RCC 7860 (cell line): ENCODE measurements at regions not wholly inside any gene's neighbourhood (a gene's known extent, or its start where the extent isn't known, plus 50 kb on each side); places are given as distances from the start of the nearest gene placed in this dataset.

Experiments
- DNase-seq: peaks from one replicate; pipeline ENCODE4 v3.0.0-alpha.2; 2015; ENCODE audit warnings: low spot score
- FAIRE-seq: peaks from 2 replicates; lab custom pipeline; 2012; peaks lifted over from hg19 to GRCh38; lab: Jason Lieb, UNC

- no peak for FAIRE-seq
- no peak for DNase-seq
Measured at GRCh38 chr13:105825071-105825470, 710.4 kb downstream of the EFNB2 start.

DNA sequence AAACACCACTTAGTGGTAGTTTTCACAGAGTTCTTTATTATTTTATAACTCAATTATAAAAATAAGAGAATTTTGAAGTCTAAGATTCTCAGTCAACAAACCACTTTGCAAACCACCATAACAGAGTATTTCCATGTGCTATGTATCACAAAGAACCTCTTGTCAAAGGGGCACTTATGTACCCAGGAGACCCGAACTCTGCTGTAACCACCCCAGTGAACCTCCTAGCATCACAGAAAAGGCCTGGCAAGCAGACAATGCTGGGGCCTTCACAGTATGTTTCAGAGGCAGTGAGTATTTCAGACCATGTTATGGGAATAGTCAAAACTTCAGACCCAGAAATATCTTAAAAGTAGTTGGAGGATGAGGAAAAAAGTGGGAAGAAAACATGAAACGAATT is 714.1 kb downstream of the EFNB2 start:
- FAIRE-seq (no peak), DNase-seq (no peak)

GRCh38 chr13:105820415-105820814 is 715.0 kb downstream of the EFNB2 start:
- FAIRE-seq (no peak), DNase-seq (no peak)

GRCh38 chr13:105817498-105817897 is 718.0 kb downstream of the EFNB2 start:
- FAIRE-seq (no peak), DNase-seq (no peak)

DNA sequence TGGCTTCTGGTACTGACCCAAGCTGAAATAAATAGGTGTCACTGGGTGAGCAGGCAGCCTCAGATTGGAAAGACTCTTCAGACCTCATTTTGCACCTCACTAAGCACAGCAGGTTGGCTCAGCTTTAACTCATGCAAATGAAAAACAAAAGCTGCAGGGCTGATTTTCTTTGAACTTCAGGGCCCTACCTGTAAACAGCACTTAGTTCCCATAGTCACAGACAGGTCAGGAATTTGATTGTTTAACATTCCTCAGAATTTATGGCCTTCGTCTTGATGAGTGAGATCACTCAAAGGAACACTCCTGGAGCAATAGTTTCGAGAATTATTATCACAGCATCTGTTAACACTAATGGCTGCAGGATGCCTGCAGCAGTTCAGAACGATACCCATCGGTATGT is 718.5 kb downstream of the EFNB2 start:
- no peak for DNase-seq

DNA sequence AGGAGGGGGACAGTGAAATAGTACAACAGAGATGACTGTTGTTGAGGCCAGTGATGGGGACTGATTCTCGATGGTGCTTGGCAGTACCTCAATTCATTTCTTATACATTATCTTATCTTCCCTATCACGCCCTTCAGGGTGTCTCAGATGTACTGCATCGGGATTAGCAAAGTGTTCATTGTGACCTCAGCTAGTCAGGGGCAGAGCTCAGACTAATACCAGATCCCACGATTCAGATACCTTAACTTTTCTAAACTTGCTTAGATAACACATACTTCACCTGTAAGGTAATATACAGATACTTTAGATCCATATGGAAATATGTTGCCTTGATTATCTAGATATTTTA is 720.6 kb downstream of the EFNB2 start:
- FAIRE-seq (no peak), DNase-seq (no peak)

More for the DNA sequence above, 718.5 kb downstream of the EFNB2 start:
- FAIRE-seq, result no peak

DNA sequence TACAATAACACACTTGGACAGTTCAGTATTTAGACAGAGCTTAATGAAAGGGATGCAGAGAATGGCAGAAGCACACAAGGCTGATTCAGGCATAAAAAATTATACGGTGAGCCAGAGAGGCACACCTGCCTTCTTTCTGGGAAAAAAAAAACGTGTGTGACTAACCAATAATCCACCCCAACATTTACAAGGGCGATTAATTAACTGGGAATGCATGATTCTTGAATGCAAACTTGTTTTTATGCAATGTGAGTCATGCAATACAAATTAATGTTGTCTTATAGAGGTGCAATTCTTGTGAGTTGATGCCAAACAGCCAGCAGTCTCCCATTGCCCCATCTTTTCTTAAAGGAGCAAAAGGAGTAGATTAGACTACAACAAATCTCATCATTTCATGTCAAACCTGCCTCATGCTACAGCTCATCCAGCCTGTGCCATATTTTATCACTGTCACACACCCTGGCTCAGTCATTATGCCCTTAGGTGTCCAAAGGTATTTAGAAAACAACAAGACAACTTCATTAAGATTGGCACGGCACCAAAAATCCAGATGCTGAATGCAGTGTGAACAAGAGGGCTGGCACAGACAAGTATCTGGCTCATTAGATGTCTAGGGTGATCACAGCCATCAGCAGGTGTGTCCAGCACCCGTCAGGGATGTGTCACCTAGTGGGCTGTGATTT is 721.1 kb downstream of the EFNB2 start:
- DNase-seq (no peak), FAIRE-seq (no peak)

DNA sequence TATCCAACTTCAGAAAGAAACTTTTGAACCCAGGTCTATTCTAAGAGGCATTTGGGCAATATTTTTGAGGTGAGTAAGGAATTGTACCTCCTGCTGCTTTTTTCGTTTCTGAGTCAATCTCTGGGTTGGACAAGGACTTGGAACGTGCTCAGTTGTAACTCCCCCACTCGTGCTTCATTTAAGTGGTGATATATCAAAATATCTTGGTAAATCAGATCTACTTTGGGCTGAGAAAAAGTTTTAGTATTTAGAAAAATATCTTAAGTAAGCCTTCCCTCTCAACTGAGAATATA is 728.9 kb downstream of the EFNB2 start:
- DNase-seq, result peak; percentile 9
- FAIRE-seq, result no peak

DNA sequence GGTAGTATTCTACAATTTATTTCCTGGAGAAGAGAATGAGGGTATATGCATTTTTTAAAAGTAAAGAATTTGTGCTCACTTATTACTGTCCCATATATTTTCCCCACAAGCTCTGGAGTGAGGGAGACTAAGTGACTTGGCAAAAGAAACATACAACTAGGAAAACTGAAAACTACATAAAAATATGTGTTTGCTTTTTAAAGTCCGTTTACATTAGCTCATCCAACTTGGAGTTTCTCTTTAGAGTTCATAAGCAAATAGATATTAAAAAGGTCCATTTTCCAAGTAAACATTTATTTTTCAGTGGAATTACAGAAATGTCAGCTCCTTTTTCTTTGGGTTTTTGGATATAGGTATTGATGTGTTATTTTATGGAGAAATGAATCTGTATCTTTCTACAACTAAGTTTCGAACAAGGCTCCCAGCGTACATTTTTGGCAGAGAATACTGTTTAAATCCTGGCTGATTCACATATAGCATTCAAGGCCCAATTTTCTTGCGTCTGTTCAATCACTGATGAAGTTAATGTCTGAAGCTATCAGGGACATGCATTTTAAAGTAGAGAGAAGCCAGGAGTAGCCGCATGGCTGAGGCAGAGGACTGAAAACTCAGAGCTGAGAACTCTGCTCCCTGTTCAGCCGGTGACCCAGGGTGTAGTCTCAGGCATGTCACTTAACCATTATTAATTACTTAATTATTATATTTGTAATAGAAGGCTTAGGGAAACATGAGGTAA is 729.4 kb downstream of the EFNB2 start:
- no peak for FAIRE-seq
- DNase-seq, result no peak

DNA sequence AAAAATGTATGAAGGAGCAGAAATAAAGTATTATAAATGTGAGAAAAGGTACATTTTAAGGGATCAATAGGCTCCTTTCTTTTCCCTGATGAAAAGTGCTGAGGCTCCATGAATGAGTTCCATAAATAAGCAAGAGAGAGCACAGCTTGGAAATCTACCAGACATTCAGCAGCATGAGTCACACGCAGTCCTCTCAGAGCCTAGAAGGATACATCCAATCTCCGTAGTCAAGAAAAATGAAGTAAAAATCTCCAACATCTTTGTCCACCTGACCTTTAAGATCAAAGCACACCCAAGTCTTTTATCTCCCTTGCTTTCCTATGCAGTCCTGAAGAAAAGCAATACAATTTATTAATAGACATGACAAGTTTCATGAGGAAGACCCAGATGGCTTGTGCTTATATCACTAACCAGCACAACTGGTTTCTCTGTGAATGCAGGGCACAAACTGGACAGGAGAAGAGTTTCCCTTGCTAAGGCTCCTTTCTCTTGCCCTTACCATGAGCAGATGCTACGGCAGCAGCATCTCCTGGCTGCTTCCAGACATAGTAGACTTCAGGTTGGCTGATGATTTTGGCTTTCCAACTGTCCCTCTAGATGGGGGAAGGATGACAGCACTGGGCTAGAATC is 730.8 kb downstream of the EFNB2 start:
- DNase-seq (no peak), FAIRE-seq (no peak)

DNA sequence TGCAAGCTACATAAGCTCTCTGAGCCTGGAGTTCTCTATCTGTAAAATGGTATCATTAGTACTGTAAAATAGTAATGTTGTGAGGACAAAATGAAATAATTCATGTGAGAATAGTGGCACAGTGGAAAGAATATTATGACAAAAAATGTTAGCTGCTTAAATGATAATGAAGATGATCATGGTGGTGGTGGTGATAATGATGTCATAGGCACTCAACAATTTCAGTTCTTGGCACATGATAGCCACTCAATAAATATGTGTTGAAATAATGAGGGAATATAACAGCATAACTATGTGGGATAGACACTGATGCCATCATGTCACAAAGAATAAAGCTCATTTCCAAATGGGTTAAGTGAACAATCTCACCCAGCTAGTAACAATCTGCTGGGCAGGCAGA is 736.3 kb downstream of the EFNB2 start:
- FAIRE-seq (no peak), DNase-seq (no peak)

GRCh38 chr13:105798541-105798940 is 736.9 kb downstream of the EFNB2 start:
- FAIRE-seq (no peak), DNase-seq (no peak)

GRCh38 chr13:105796081-105796480 is 739.4 kb downstream of the EFNB2 start:
- FAIRE-seq, result no peak
- no peak for DNase-seq

DNA sequence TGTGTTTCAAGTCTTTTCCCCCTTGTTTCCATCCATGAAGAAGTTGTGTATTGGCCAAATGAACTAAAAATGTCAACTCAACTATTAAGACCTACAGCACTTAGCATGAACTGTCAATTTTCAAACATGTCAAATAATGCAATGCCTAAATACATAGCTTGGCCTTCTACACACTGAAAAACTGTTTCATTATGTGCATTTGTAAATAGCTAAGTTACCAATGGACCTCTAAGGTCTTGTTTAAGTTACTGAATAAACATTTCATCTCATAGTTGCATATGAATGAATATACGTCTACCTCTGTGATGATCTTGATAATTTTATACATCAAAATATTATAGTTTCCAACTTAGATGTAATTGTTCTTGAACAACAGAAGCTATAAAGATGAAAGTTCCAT is 744.5 kb downstream of the EFNB2 start:
- FAIRE-seq (no peak), DNase-seq (no peak)

DNA sequence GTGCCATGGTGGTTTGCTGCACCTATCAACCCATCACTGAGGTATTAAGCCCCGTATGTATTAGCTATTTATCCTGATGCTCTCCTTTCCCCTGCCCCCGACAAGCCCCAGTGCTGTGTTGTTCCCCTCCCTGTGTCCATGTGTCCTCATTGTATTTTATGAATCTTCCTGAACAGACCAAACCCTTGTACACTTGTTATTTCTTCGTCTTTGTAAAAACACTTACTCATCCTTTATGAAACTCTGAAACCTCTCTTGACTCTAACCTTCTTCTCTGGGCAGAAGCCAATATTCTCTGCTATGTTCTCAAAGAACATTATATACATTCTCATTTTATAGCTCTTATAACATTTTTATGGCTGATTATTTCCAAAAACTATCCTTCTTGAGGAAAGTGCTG is 746.9 kb downstream of the EFNB2 start:
- FAIRE-seq, result no peak
- no peak for DNase-seq

DNA sequence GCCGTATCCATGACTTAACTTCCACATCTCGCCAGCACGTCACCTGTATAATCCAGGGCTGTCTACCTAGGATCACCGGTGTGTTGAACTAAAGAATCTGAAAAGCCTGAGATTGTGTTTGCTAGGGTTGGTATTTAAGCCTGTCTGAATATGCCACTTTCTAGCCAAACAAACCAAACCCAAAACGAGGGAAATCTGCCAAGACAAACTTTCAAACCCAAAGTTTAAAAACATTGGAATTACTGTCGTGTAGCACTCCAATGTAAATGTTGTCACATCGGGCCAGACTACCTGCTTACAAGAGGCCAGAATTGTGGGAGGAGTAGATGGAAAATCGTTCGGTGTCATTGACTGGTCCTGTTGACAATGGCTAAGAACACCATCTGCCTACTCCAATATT is 747.8 kb downstream of the EFNB2 start:
- no peak for DNase-seq
- no peak for FAIRE-seq

DNA sequence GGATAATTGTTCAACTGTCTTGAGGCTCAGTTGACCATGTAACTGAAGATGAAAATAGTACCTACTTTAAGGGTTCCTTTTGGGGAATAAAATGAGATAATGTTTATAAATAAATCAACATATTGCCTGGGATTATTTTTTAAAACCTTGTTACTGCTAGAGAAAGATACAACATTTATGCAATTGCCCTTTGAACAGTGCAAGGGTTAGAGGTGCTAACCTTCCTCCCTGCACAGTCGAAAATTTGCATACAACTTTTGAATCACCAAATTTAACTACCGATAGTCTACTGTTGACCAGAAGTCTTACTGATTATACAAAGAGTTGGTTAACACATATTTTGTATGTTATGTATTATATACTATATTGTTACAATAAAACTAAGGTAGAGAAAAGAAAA is 750.0 kb downstream of the EFNB2 start:
- DNase-seq (no peak), FAIRE-seq (no peak)

- DNase-seq (no peak), FAIRE-seq (no peak)
Measured at GRCh38 chr13:105783261-105783660, 752.2 kb downstream of the EFNB2 start.

DNA sequence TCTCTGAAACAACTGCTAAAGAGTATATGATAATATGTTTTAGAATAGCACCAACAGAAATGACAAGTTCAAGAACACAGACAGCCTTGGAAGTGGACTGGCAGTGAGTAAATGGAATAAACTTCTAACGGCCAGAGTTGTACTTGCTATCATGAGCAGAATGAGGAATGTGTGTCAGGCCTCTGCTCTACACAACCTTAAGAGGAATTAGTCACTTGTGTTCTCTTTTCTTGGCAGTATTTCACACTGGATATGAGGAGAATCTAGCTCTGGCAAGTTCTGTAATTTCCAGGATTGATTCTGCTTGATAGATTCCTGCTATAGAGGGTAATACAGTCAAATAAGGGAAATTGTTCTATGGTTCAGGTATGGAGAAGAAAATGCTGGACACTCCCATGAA is 757.3 kb downstream of the EFNB2 start:
- FAIRE-seq (no peak), DNase-seq (no peak)

- FAIRE-seq (peak; percentile 95), DNase-seq (peak; percentile 93)
Measured at GRCh38 chr13:105774739-105775460, 760.6 kb downstream of the EFNB2 start.

DNA sequence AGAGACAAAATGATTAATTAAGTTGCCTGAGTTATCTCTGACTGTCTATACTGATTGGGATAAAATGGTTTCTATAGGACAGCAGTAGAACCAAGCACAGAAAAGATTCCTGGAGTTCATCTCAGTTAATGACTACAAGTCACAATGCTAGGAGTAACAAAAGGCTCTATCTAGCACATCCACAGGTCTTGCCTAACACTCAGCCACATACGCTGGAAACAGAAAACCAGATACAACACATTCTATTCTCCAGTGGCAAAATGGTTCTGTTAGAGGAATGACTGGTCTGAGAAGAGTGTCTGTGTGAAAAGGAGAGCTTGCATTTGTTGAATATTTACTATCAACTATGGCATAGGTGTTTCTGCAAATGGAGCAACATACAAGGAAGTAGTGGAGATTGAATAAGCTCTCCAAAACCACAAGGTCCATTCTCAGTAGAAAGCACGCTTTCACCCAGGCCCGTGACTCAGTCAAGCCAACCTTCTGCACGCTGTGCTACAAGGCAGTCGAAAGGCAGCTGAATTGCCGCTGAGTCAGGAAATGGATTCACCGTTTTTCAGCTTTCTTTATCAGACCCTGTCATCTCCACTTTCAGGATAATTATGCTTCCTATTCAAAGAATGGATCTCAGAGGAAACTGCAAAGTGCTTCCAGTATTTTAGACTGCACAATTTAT is 761.5 kb downstream of the EFNB2 start:
- DNase-seq (peak; percentile 82), FAIRE-seq (peak; percentile 92)
